Kasumi-1 (cell line): ENCODE measurements at regions not wholly inside any gene's neighbourhood (a gene's known extent, or its start where the extent isn't known, plus 50 kb on each side); places are given as distances from the start of the nearest gene placed in this dataset.
"Not testable (repeated sequence)": the region's sequence is repeated elsewhere in the genome, so short reads cannot be mapped to it uniquely, and the experiment has no call there.

Experiments
- DNase-seq, 2 experiments: peaks; one replicate each; lab custom pipeline; 2025; lab: John Stamatoyannopoulos, UW

GRCh38 chr1:55781003-55781402 is 565.8 kb upstream of the USP24 start:
- DNase-seq: no peak

DNA sequence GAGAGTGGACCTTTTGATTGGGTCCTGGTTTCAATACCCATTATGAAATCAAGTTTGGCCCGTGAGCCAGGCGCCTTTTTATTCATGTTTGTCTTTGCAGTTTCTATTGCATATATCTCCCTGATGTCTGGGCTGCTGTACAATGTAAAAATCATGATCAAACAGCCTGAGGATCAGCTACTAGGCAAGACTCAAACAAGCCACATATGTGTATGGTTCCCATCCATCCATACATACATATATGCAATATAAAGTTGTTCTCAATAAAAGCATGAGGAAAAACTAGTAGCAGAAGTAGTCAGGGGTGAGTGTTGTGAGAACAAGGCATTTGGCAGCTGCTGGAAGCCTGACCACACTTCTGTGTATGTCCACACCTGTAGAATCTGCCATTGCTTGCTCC is 562.4 kb upstream of the USP24 start:
- DNase-seq: no peak

DNA sequence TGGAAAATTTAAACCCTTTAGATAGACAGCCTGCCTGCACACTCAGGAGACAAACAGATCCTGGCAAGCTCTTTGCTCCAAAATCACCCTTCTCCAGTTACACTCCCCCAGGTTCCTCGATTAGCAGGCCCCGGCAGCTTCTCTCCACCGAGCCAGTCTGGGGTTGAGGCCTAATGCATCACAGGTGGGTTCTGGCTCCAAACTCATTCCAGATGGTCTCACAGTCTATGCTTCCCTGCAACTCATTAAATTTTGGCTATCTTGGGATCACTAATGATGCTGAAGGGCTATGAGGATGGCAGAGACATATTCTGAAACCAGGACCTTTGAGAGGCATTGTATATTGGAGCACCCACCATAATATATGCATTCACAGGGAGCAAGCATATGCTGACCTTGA is 559.8 kb upstream of the USP24 start:
- DNase-seq: no peak

DNA sequence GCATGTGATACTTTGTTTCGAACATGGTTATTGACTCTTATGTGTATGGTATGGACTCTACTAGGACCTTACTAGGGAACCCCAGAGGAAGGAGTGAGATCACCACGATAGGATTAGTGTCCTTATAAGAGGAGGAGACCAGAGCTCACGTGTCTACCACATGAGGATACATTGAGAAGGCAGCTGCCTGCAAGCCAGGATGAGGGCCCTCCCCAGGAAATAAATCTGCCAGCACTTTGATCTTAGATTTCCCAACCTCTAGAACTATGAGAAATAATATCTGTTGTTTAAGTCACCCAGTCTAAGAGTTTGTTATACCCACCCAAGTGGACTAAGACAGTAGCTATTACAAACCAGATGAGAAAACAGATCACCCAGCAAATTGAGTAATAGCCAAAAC is 559.3 kb upstream of the USP24 start:
- DNase-seq: no peak

GRCh38 chr1:55773211-55773940 is 558.2 kb upstream of the USP24 start:
- no peak for DNase-seq

- DNase-seq: no peak
These were observed 553.3 kb upstream of the USP24 start for GRCh38 chr1:55768327-55768952.

GRCh38 chr1:55767171-55767570 is 552.0 kb upstream of the USP24 start:
- DNase-seq: no peak

GRCh38 chr1:55765505-55765904 is 550.3 kb upstream of the USP24 start:
- not testable (repeated sequence) for DNase-seq

- no peak for DNase-seq
These were observed 536.6 kb upstream of the USP24 start for GRCh38 chr1:55751776-55752175.

- DNase-seq: no peak
These were observed 535.4 kb upstream of the USP24 start for GRCh38 chr1:55750628-55750995.

DNA sequence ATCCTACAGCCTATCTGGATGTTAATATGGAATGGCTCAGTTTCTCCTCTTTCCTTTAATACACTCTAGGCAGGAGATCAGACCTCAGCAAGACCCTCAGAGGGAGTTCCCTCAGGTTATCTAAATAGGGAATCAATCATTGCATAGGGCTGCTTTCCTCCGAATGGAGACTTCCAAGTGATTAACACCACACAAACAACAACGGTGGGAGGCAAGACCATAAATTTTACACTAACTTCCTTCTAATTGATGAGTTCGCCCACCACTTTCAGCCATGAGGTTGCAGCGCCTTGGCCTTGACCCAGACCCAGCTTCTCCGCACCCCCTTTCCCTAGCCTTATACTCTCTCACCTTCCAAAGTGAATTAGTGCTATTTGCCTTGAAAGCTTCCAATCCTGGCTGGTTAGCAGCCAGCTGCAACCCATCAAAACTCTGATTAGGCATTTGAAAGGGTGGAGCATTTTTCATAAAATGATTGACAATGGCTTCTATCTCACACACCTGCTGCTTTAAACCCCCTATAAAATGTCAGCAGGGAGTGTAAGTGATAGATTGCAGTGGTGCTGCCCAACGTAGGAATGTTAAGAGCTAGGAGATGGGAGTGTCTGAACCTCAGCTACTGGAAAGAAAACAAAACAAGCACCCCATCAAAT is 534.9 kb upstream of the USP24 start:
- no peak for DNase-seq

- DNase-seq: no peak
These were observed 532.3 kb upstream of the USP24 start for GRCh38 chr1:55747408-55747841.

GRCh38 chr1:55746710-55747109 is 531.5 kb upstream of the USP24 start:
- no peak for DNase-seq

- DNase-seq: no peak
These were observed 526.4 kb upstream of the USP24 start for GRCh38 chr1:55741516-55741915.

DNA sequence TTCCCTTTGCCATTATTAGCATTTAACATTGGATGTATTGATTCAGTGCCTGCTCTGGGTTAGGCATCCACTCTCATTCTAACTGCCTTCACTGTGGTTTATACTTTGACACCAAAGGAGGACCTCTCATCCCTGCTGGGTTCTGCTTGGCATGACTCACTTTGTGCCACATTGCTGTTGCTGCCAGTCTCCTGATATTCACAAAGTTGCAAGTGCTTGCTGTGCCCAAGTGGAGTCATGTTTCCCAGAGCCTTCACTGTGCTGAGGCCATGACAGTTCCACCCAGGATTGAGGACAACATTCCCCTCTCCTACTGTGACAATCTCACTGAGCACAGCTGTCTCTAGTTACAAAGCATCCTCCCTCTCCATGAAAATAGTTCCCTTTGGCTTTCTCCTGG is 519.9 kb upstream of the USP24 start:
- no peak for DNase-seq

GRCh38 chr1:55726994-55727393 is 511.8 kb upstream of the USP24 start:
- DNase-seq: no peak

GRCh38 chr1:55725378-55725777 is 510.2 kb upstream of the USP24 start:
- DNase-seq: no peak

DNA sequence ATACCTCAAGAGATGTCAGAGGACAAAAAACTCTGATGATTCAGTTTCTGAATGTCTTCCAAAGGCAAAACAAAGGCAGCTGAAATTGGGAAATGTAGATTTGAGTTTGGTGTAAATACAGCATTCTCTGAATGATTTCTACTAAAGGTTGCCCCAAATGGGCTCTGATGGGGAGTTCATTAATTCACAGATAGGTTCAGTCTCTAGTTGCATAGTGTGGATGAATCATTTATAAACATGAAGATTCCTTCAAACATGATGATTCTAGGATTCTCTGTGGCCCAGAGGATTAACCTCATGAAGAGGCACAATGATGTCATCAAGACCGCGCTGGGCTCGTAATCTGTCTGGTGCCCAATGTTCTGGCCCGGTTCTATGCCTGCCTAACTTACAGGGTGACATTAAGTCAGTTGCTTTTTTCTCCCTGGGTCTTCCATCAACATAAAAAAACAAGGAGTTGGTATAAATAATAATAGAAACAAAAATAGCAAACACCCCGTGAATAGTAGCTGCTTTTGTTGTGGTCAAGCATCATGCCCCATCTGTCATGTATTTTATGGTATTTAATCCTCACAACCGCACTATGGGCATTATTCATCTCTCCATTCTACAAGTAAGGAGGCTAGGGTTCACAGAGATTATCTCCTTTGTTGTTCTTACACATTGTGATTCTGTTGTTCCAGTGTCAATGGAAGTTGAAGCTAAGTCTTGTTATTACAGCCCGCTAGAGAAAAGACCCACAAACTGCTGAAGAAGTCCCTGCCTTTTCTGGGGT is 509.6 kb upstream of the USP24 start:
- no peak for DNase-seq

DNA sequence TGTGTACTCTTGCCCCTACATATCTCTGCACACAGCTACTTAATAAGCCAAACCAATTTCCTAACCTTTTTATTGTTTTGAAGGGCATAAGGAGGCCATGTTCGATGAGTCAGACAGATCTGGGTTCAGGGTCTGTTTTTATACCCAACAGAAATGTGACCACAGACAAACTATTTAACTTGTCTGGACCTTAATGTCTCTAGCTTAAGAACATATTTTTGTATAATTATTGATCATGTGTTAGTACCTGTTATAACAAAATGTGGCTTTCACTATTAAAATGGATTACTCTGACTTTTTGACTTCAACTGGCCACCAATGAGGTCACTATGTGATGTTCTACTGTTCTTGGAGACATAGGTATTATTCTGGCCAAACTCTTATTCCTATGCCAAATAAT is 507.8 kb upstream of the USP24 start:
- DNase-seq: no peak

GRCh38 chr1:55720261-55720660 is 505.1 kb upstream of the USP24 start:
- no peak for DNase-seq

GRCh38 chr1:55718758-55719671 is 503.9 kb upstream of the USP24 start:
- no peak for DNase-seq

- DNase-seq: no peak
These were observed 501.9 kb upstream of the USP24 start for GRCh38 chr1:55717111-55717510.
